NCI-H1105 (cell line): ENCODE measurements at regions not wholly inside any gene's neighbourhood (a gene's known extent, or its start where the extent isn't known, plus 50 kb on each side); places are given as distances from the start of the nearest gene placed in this dataset.
"Not testable (repeated sequence)": the region's sequence is repeated elsewhere in the genome, so short reads cannot be mapped to it uniquely, and the experiment has no call there.

Experiments
- DNase-seq: peaks from one replicate; lab custom pipeline; 2025; lab: John Stamatoyannopoulos, UW

DNA sequence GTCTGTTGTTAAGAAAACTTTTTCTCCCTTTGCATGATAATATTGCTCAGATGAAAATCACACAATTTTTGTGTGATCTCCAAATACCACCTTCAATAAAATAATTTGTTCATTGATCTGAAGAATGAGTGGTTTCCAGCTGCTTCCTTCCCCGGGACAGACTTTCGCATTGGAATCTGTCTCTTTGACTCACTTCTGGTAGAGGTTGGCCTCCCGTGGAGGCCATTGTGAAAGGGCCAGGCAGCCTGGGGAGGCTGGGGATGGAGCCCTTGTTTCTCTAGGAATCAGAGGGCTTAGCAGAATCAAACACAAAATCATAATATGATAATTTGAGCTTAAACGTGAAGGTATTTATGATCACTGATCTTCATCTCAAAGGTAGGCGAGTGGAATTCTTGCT lies 135.0 kb upstream of the ZNF536 start:
- no peak for DNase-seq

DNA sequence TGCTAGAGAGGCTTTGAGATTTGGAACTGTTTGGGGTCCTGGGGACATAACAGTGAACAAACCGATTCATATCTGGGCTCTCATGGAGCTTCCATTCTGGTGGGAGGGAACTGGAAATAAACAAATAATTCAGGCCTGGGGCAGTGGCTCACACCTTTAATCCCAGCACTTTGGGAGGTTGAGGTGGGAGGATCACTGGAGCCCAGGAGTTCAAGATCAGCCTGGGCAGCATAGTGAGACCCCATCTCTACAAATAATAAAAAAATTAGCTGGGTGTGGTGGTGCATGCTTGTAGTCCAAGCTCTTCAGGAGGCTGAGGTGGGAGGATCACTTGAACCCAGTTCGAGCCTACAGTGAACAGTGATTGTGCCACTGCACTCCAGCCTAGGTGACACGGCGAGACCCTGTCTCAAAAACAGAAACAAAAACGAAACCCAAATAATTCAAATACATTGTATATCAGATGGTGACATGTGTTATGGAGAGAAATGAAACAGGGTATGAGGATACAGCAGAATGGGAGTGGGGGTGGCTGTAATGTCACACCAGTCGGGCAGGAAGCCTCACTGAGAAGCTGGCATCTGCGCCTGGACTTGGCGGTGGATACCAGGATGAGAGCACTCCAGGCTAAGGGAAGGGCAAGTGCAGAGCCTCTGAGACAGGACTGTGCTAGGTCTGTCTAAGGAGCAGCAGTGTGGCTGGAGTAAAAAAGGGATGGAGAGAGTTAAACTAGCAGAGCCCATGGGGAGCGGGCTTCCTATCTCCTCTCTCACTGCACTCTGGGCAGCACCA lies 131.1 kb upstream of the ZNF536 start:
- DNase-seq, result no peak

DNA sequence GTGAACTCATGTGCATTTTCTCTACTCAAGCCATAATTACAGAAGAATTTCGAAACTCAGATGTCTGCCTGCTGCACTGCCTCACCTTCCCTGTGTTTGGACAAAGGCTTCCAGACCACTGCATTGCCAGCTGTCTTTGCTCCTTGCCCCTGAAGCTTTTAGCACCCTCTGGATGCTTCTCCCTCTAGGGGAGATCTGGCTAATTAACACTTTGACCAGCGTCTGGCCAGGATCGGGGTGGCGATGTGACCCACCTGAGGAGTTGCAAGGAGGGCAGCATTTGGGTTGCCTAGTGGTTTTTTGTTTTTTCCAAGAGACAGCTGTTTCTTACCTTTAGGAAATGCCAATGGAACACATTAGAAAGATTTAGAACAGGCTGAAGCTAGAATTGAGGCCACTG lies 127.7 kb upstream of the ZNF536 start:
- no peak for DNase-seq

- DNase-seq, result no peak
Measured at GRCh38 chr19:30245401-30246039, 126.7 kb upstream of the ZNF536 start.

- no peak for DNase-seq
Measured at GRCh38 chr19:30249911-30250310, 122.3 kb upstream of the ZNF536 start.

- no peak for DNase-seq
Measured at GRCh38 chr19:30252214-30252613, 120.0 kb upstream of the ZNF536 start.

DNA sequence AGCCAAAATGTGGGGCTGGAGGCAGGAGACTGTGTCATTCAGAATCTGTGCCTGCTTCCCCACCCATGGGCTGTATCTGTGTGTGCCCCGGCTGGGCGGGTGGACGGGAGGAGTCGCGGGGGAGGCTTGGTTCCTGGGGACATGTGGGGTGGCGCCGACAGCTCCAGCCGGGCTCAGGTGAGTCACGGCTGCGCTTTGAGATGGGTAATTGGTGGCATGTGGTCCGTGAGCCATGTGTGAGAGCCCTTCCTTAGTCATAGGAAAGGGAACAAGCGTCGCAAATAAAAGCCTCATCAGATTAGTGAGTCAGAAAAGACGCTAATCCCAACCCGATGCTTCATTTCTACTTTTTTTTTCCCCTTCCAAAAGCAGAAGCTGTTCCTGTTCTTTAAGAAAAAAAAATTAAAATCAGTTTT lies 118.6 kb upstream of the ZNF536 start:
- no peak for DNase-seq

- no peak for DNase-seq
Measured at GRCh38 chr19:30254158-30254557, 118.0 kb upstream of the ZNF536 start.

GRCh38 chr19:30254789-30255188 lies 117.4 kb upstream of the ZNF536 start:
- no peak for DNase-seq

- peak; percentile 20 for DNase-seq
Measured at GRCh38 chr19:30255791-30256495, 116.2 kb upstream of the ZNF536 start.

GRCh38 chr19:30256496-30256850 lies 115.7 kb upstream of the ZNF536 start:
- peak; percentile 22 for DNase-seq

DNA sequence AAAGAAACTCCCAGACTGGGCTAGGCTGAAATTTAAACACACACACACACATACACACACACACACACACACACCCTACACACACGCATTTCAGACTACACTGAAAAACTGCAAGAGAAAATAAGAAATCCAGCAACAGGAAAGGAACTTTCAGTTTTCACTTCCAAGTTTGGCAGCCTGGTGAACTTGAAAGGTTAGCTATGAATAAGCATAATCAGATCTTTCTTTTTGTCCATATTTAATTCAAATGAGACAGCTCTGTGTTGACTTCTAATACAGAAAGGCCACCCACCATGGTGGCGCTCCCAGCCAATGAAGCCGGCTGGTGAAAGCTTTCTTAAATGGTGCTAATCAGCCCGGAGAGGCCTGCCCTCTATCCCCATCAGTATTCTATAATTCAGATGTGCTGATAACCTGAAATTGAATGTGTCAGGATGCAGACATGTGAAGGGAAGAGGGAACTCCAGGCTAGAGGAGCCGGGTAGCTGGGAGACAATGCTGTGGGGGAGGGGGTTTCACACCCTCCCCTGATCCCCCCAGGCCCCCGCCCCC lies 108.3 kb upstream of the ZNF536 start:
- DNase-seq, result no peak

GRCh38 chr19:30265918-30266317 lies 106.3 kb upstream of the ZNF536 start:
- DNase-seq, result not testable (repeated sequence)

DNA sequence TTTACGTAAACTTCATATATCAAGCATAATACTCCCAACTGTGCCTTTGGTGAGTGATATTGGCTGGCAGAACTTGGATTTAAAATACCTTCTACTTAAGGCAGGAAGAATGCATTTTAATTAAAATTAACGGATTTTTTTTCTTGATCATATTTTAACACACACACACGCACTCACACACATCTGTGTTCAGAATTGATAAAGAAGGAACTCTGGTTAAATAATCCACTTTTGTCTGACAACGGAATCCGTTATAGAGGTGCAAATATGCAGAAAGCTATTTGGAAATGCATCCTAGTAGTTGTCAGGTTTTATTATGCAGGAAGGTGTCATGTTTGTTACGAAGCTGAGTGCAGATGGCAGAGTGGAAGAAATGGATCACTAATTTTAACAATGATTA lies 105.5 kb upstream of the ZNF536 start:
- DNase-seq, result no peak

DNA sequence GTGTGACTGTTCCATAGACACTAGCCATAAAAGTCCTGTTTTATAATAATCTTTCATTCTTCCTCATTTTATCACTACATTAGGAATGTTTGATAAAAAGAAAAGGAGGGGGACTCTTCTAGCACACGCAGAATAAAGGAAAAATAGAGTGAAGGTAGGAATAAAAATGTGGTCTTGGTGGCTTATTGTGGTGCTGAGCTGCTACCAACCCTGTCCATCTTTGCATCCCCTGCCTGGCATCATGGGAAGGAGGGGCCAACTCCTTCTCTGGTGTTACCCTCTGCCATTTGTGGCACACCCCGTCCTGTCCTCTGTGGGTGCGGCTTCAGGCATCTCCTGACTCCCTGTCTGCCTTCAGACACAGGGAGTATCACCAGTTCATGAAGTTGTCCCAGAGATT lies 104.9 kb upstream of the ZNF536 start:
- no peak for DNase-seq

DNA sequence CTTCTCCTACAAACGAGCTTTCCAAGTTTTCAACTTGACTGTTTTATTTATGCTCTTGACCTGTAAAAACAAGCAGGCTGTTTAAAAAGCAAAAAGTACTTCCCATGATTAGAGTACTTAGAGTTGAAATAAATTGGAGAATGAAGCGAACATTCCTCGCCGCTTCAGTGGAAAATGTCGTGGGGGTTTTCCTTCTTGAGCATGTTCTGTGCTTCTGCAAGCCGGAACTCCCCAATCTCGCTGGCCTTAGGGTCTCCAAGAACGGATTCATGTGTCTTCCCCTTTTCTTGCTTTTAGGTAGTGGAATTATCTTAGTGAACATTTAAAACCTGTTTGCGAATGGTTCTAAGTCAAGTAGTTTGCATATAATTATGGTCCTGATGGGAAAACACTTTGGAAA lies 103.6 kb upstream of the ZNF536 start:
- DNase-seq, result peak; percentile 11

GRCh38 chr19:30269638-30270037 lies 102.5 kb upstream of the ZNF536 start:
- DNase-seq, result peak; percentile 18

- DNase-seq, result no peak
Measured at GRCh38 chr19:30271816-30272215, 100.4 kb upstream of the ZNF536 start.

DNA sequence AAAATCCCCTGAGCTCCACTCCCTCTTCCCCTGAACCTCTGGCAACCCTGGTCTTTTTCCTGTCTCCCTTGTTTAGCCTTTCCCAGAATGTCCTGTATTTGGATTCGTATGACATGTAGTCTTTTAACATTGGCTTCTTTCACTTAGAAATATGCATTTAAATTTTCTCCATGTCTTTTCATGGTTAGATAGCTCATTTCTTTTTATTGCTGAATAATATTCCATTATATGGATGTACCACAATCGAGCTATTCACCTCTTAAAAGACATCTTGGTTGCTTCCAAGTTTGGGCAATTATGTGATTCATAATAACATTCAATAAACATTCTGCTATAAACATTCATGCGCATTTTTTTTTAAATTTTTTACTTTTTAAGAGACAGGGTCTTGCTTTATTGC lies 99.6 kb upstream of the ZNF536 start:
- DNase-seq, result no peak

GRCh38 chr19:30273184-30273583 lies 99.0 kb upstream of the ZNF536 start:
- DNase-seq, result no peak

DNA sequence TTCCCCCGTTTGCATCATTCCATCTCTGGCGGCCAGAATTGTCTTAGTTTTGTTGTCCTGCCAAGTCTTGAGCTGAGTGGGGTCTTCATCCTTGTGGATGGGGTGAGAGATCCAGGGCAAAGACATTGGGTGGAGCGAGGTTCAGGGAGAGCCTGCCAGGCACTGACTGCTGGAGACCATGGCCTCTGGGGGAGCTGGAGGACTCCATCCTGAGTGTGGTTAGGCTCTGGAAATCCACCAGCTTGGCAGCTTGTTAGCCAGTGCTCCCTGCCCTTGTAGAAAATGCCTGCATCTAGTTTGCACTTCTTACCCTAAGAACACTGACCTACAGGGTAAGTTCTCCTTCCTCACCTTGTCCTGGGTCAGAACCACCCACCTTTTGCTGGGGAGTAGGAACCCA lies 97.2 kb upstream of the ZNF536 start:
- no peak for DNase-seq

DNA sequence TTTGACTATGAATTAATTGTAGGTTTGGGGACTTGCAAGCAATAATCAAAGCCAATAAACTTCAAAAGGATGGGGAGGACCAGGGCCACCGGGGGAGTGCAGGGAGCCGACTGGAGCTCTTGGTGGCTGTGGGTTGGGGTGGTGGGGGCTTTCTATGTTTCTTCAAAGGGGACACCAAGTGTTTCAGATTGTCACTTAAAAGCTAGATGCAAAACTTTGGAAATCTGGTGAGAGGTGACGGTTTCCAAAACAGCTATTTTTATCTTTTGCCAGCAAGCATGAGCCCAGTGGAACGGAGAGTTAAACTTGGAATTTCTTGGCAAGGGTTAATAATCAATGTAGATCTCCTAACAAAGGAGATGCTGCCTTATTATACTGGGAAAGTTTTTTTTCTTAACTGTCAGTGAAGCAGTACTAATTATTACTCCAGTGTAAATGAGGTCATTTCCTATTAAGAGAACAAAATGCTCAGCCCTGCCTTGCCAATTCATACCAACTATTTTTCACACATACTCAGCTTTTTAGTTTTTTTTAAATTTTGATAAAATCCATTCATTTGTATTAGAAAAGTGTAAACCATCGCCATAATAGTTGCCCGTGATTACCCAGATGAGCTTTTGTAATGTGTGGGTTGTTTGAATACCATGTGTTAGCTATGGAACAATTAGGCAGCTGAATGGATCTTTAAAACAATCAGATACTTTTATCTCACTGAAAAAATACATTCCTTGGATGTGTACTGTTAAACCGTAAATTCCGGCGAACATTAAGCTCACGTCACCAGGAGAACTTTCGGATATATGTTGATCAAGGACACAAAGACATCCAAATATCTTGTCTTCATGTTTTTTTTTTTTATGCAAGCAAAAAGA lies 95.9 kb upstream of the ZNF536 start:
- DNase-seq, result no peak
